ENCODE measurements at regions not wholly inside any gene's neighbourhood (a gene's known extent, or its start where the extent isn't known, plus 50 kb on each side); places are given as distances from the start of the nearest gene placed in this dataset.

GRCh38 chr7:91443862-91444261, 179.6 kb downstream of the FZD1 start:
- H3K4me1 Mint-ChIP-seq, result no peaks in the 10 kb centered on the region
- Histone ChIP-seq H3K27ac (ENCODE audit: low read length in 2 of 2) (no peak overlapping the region), H3K4me1 (ENCODE audit: control insufficient read depth in 2 of 2, insufficient read depth in 2 of 2, low read length in 2 of 2) (no peaks in the 10 kb centered on the region), H3K79me2 (ENCODE audit: control insufficient read depth, insufficient read depth, low read length) (no peaks in the 10 kb centered on the region), H2AFZ (ENCODE audit: insufficient read depth, low read depth, low read length, poor library complexity, severe bottlenecking) (no peak overlapping the region), H3K4me2 (replicated peaks; ENCODE audit: low read depth, low read length, poor library complexity, severe bottlenecking) (no peak overlapping the region), H3K9me3 (ENCODE audit: control extremely low read depth in 1 of 3, control insufficient read depth in 2 of 3, insufficient read depth in 1 of 3, low read length in 2 of 3) (peaks cover 0 to 14% (median 0%) of the 10 kb centered on the region in 3 donors), H3K27me3 (replicated peaks in 1 of 4; ENCODE audit: control extremely low read depth in 1 of 4, control insufficient read depth in 3 of 4, insufficient read depth in 4 of 4, low read length in 3 of 4) (no peaks in the 10 kb centered on the region), H3K9ac (ENCODE audit: low read length) (no peak overlapping the region), H3K36me3 (replicated peaks in 1 of 2; ENCODE audit: control extremely low read depth in 1 of 2, control insufficient read depth in 1 of 2, extremely low read depth in 1 of 2, insufficient read depth in 2 of 2, low read length in 1 of 2) (no peaks in the 10 kb centered on the region), H3K4me3 (ENCODE audit: control extremely low read depth in 1 of 5, extremely low read depth in 1 of 5, insufficient read depth in 1 of 5, low read depth in 2 of 5, low read length in 4 of 5) (no peak overlapping the region), H4K20me1 (ENCODE audit: control insufficient read depth, insufficient read depth, low read length, poor library complexity, severe bottlenecking) (no peaks in the 10 kb centered on the region)
- ChIA-PET POLR2A (no interaction called here), CTCF (no interaction called here)
- H3K27me3 Mint-ChIP-seq, result no peaks in the 10 kb centered on the region
- WGBS (ENCODE audit: insufficient coverage), result no CpG with 5 or more reads among the region's 1 CpG
- ATAC-seq (ENCODE audit: low read depth) (no peak), DNase-seq (no peak)
- no peak for TF ChIP-seq CTCF (IDR thresholded peaks at IDR 0.05)
- TF ChIP-seq EZH2 (IDR thresholded peaks at IDR 0.05; ENCODE audit: borderline replicate concordance, insufficient read depth, low read depth, low read length, poor library complexity, severe bottlenecking), result no peak
- H3K9me3 Mint-ChIP-seq (ENCODE audit: insufficient read depth), result peaks cover 10% of the 10 kb centered on the region
- H3K4me3 Mint-ChIP-seq, result no peak overlapping the region
- intact Hi-C loops (cut with micrococcal nuclease), result no loop called here
- no peak overlapping the region for H3K27ac Mint-ChIP-seq

DNA sequence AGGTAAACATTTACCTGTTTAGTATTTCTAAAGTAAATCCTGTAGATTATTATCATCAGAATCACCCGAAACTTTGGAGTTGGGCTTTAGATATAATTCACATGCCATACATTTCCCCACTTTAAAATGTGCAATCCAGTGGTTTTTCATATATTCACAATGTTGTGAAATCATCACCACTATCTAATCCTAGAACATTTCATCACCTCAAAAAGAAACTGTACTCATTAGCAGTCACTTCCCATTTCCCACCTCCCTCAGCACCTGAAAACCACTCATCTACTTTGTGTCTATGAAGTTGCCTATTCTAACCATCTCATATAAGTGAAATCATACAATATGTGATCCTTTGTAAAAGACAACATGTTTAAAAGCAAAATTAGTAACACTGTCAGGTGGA, 182.6 kb downstream of the FZD1 start:
- Mint-ChIP-seq H3K4me3 (no peak overlapping the region), H3K9me3 (ENCODE audit: insufficient read depth) (peaks cover 7% of the 10 kb centered on the region), H3K4me1 (no peaks in the 10 kb centered on the region), H3K27me3 (no peaks in the 10 kb centered on the region), H3K27ac (no peak overlapping the region)
- H3K4me2 ChIP-seq (replicated peaks; ENCODE audit: low read depth, low read length, poor library complexity, severe bottlenecking), result no peak overlapping the region
- intact Hi-C loops (cut with micrococcal nuclease), result no loop called here
- H3K9ac ChIP-seq (ENCODE audit: low read length), result no peak overlapping the region
- WGBS (ENCODE audit: insufficient coverage), result no CpG with 5 or more reads among the region's 1 CpG
- ChIA-PET CTCF (no interaction called here), POLR2A (no interaction called here)
- no peak for ATAC-seq (ENCODE audit: low read depth)
- no peaks in the 10 kb centered on the region for H3K27me3 ChIP-seq (replicated peaks in 1 of 4; ENCODE audit: control extremely low read depth in 1 of 4, control insufficient read depth in 3 of 4, insufficient read depth in 4 of 4, low read length in 3 of 4)
- H3K9me3 ChIP-seq (ENCODE audit: control extremely low read depth in 1 of 3, control insufficient read depth in 2 of 3, insufficient read depth in 1 of 3, low read length in 2 of 3), result peaks cover 0 to 6% (median 0%) of the 10 kb centered on the region in 3 donors
- H4K20me1 ChIP-seq (ENCODE audit: control insufficient read depth, insufficient read depth, low read length, poor library complexity, severe bottlenecking), result no peaks in the 10 kb centered on the region
- DNase-seq, result no peak
- H2AFZ ChIP-seq (ENCODE audit: insufficient read depth, low read depth, low read length, poor library complexity, severe bottlenecking), result no peak overlapping the region
- no peaks in the 10 kb centered on the region for H3K4me1 ChIP-seq (ENCODE audit: control insufficient read depth in 2 of 2, insufficient read depth in 2 of 2, low read length in 2 of 2)
- no peaks in the 10 kb centered on the region for H3K79me2 ChIP-seq (ENCODE audit: control insufficient read depth, insufficient read depth, low read length)
- no peak overlapping the region for H3K4me3 ChIP-seq (ENCODE audit: control extremely low read depth in 1 of 5, extremely low read depth in 1 of 5, insufficient read depth in 1 of 5, low read depth in 2 of 5, low read length in 4 of 5)
- TF ChIP-seq CTCF (IDR thresholded peaks at IDR 0.05), result no peak
- no peak for TF ChIP-seq EZH2 (IDR thresholded peaks at IDR 0.05; ENCODE audit: borderline replicate concordance, insufficient read depth, low read depth, low read length, poor library complexity, severe bottlenecking)
- no peak overlapping the region for H3K27ac ChIP-seq (ENCODE audit: low read length in 2 of 2)
- no peaks in the 10 kb centered on the region for H3K36me3 ChIP-seq (replicated peaks in 1 of 2; ENCODE audit: control extremely low read depth in 1 of 2, control insufficient read depth in 1 of 2, extremely low read depth in 1 of 2, insufficient read depth in 2 of 2, low read length in 1 of 2)
